ENCODE measurements at regions not wholly inside any gene's neighbourhood (a gene's known extent, or its start where the extent isn't known, plus 50 kb on each side); places are given as distances from the start of the nearest gene placed in this dataset.

GRCh38 chr5:63154476-63155309, 576.1 kb downstream of the LRRC70 start:
- Histone ChIP-seq H3K27ac (no peak overlapping the region), H3K27me3 (no peaks in the 10 kb centered on the region), H3K36me3 (replicated peaks in 1 of 2; ENCODE audit: insufficient read depth in 1 of 2, low read depth in 2 of 2) (no peaks in the 10 kb centered on the region), H3K9me3 (no peaks in the 10 kb centered on the region), H3K4me1 (peaks cover 10% of the 10 kb centered on the region), H3K4me3 (no peak overlapping the region)
- 19 to 45% methylated on average over 10 of the region's 10 CpGs for WGBS, 2 donors
- intact Hi-C loops (cut with DNase I): no loop called here
- DNase-seq (peak in 1 of 4 donors; percentile 6), ATAC-seq (peak; percentile 27)
- TF ChIP-seq POLR2A (IDR thresholded peaks at IDR 0.05): no peak
- no peak for TF ChIP-seq CTCF (IDR thresholded peaks at IDR 0.05)

- peaks cover 10% of the 10 kb centered on the region for H3K4me1 ChIP-seq
- no peak for DNase-seq
- no peak overlapping the region for H3K4me3 ChIP-seq
- intact Hi-C loops (cut with DNase I): no loop called here
- WGBS, 2 donors: 72 to 84% methylated on average over 1 of the region's 1 CpG
- no peaks in the 10 kb centered on the region for H3K9me3 ChIP-seq
- no peaks in the 10 kb centered on the region for H3K27me3 ChIP-seq
- no peak for TF ChIP-seq POLR2A (IDR thresholded peaks at IDR 0.05)
- no peak for TF ChIP-seq CTCF (IDR thresholded peaks at IDR 0.05)
- no peak for ATAC-seq
- no peak overlapping the region for H3K27ac ChIP-seq
- H3K36me3 ChIP-seq (replicated peaks in 1 of 2; ENCODE audit: insufficient read depth in 1 of 2, low read depth in 2 of 2): no peaks in the 10 kb centered on the region
Observed at GRCh38 chr5:63152871-63153270, 574.3 kb downstream of the LRRC70 start.

GRCh38 chr5:63145167-63145566, 566.5 kb downstream of the LRRC70 start:
- intact Hi-C loops (cut with DNase I): no loop called here
- ATAC-seq: no peak
- Histone ChIP-seq H3K9me3 (no peaks in the 10 kb centered on the region), H3K27me3 (no peaks in the 10 kb centered on the region), H3K4me1 (no peaks in the 10 kb centered on the region), H3K36me3 (replicated peaks in 1 of 2; ENCODE audit: insufficient read depth in 1 of 2, low read depth in 2 of 2) (no peaks in the 10 kb centered on the region), H3K27ac (no peak overlapping the region), H3K4me3 (no peak overlapping the region)
- 65 to 83% methylated on average over 2 of the region's 2 CpGs for WGBS, 2 donors
- no peak for TF ChIP-seq POLR2A (IDR thresholded peaks at IDR 0.05)
- TF ChIP-seq CTCF (IDR thresholded peaks at IDR 0.05): no peak
- peak in 2 of 4 donors; percentile 5 for DNase-seq

GRCh38 chr5:63141591-63141990, 563.0 kb downstream of the LRRC70 start:
- H3K36me3 ChIP-seq (replicated peaks in 1 of 2; ENCODE audit: insufficient read depth in 1 of 2, low read depth in 2 of 2): no peaks in the 10 kb centered on the region
- no peak overlapping the region for H3K27ac ChIP-seq
- H3K4me3 ChIP-seq: no peak overlapping the region
- ATAC-seq (no peak), DNase-seq (no peak)
- H3K4me1 ChIP-seq: no peaks in the 10 kb centered on the region
- intact Hi-C loops (cut with DNase I): no loop called here
- no peaks in the 10 kb centered on the region for H3K27me3 ChIP-seq
- no peaks in the 10 kb centered on the region for H3K9me3 ChIP-seq
- TF ChIP-seq POLR2A (IDR thresholded peaks at IDR 0.05) (no peak), CTCF (IDR thresholded peaks at IDR 0.05) (no peak)

GRCh38 chr5:63135291-63135690, 556.7 kb downstream of the LRRC70 start:
- no peak for ATAC-seq
- no peak for DNase-seq
- H3K36me3 ChIP-seq (replicated peaks in 1 of 2; ENCODE audit: insufficient read depth in 1 of 2, low read depth in 2 of 2): no peaks in the 10 kb centered on the region
- no peaks in the 10 kb centered on the region for H3K9me3 ChIP-seq
- TF ChIP-seq CTCF (IDR thresholded peaks at IDR 0.05): no peak
- TF ChIP-seq POLR2A (IDR thresholded peaks at IDR 0.05): no peak
- no peak overlapping the region for H3K4me3 ChIP-seq
- WGBS, 2 donors: 39 to 54% methylated on average over 4 of the region's 4 CpGs
- intact Hi-C loops (cut with DNase I): no loop called here
- H3K4me1 ChIP-seq: no peaks in the 10 kb centered on the region
- no peaks in the 10 kb centered on the region for H3K27me3 ChIP-seq
- H3K27ac ChIP-seq: no peak overlapping the region
